SU-DHL-6 (cell line): ENCODE measurements at regions not wholly inside any gene's neighbourhood (a gene's known extent, or its start where the extent isn't known, plus 50 kb on each side); places are given as distances from the start of the nearest gene placed in this dataset.

Experiments used
- H2AFZ ChIP-seq: fragments of 200-600 bp; sonication (generic); 2 replicates; pipeline ENCODE4 v1.6.1; 2014; ENCODE audit warnings: low read depth, mild to moderate bottlenecking, moderate library complexity, mixed read lengths, antibody characterized with exemption, low read length; ENCODE audit not compliant: severe bottlenecking
- H3F3A ChIP-seq: fragments of 200-600 bp; shearing (Covaris generic); 2 replicates; pipeline ENCODE4 v1.6.0; 2016; ENCODE audit warnings: antibody characterized with exemption, mild to moderate bottlenecking; ENCODE audit not compliant: insufficient read depth
- H3K27ac ChIP-seq: fragments of 200-600 bp; sonication (generic); 2 replicates; pipeline ENCODE4 v1.5.1; 2016; ENCODE audit warnings: low read depth, mild to moderate bottlenecking, low read length, moderate library complexity, mixed read lengths
- H3K27me3 ChIP-seq: fragments of 200-600 bp; sonication (generic), shearing (Covaris generic); 2 replicates; pipeline ENCODE4 v1.6.0; 2014; ENCODE audit warnings: mild to moderate bottlenecking, low read length
- H3K36me3 ChIP-seq: fragments of 200-600 bp; sonication (generic); 2 replicates; pipeline ENCODE4 v1.6.1; 2014; ENCODE audit warnings: mild to moderate bottlenecking, low read length, mixed read lengths
- H3K4me2 ChIP-seq: fragments of 300-600, 200-600 bp; shearing (Covaris generic), sonication (generic); 2 replicates; pipeline ENCODE4 v1.6.0; 2014; ENCODE audit warnings: low read length, low read depth, mild to moderate bottlenecking; ENCODE audit not compliant: poor library complexity, severe bottlenecking
- H3K4me3 ChIP-seq: fragments of 200-600 bp; sonication (generic); 2 replicates; pipeline ENCODE4 v1.5.1; 2014; ENCODE audit warnings: antibody characterized with exemption, low read length, mild to moderate bottlenecking, mixed read lengths; ENCODE audit not compliant: insufficient read depth, poor library complexity, severe bottlenecking
- H3K79me2 ChIP-seq: fragments of 200-600 bp; sonication (generic); 2 replicates; pipeline ENCODE4 v1.6.1; 2014; ENCODE audit warnings: mild to moderate bottlenecking, low read length, moderate library complexity; ENCODE audit not compliant: insufficient read depth
- H3K9ac ChIP-seq: fragments of 200-600 bp; sonication (generic); 2 replicates; pipeline ENCODE4 v1.7.0; 2014; ENCODE audit warnings: mild to moderate bottlenecking, low read length
- H3K9me2 ChIP-seq: fragments of 200-600 bp; sonication (generic); replicated peaks from 2 replicates; pipeline ENCODE4 v1.6.1; 2014; ENCODE audit warnings: low read length; ENCODE audit not compliant: insufficient read depth
- H3K9me3 ChIP-seq: fragments of 200-600 bp; sonication (generic); 2 replicates; pipeline ENCODE4 v1.6.1; 2014; ENCODE audit warnings: low read length, mixed read lengths; ENCODE audit not compliant: insufficient read depth
- H4K20me1 ChIP-seq: fragments of 200-600 bp; sonication (generic); 2 replicates; pipeline ENCODE4 v1.6.1; 2014; ENCODE audit warnings: low read depth, mild to moderate bottlenecking, antibody characterized with exemption, low read length, moderate library complexity, mixed read lengths
- EZH2phosphoT487 ChIP-seq: fragments of 200-600 bp; sonication (generic), shearing (Covaris generic); conservative IDR thresholded peaks from 2 replicates; pipeline ENCODE4 v1.6.1; 2018; ENCODE audit warnings: mild to moderate bottlenecking, antibody characterized with exemption, low read length, moderate library complexity, mixed read lengths
- TF ChIP-seq, protein P1 (sequence below): fragments of 200-600 bp; sonication (generic); IDR thresholded peaks from one replicate; pipeline ENCODE4 v1.5.1; 2017; ENCODE audit warnings: antibody characterized with exemption, mild to moderate bottlenecking, low read length, moderate library complexity; ENCODE audit not compliant: insufficient read depth, poor library complexity, severe bottlenecking

DNA sequence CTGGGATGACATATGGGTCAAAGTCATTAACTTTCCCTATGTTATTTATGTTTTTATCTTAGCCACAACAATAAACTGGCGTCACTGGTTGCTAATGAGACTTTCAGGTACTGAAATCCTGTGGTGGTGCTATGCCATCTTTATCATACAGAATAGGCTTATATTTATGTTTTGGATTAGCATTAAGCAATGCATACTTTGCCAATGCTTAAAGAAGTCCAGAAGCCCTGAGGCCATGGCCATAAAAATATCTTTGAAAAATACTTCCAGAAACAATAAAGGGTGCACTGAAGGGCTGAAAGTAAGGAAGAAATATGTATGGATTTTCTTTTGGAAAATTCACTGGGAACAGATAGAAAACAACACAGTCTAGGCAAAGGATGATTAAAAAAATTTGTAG, 304.6 kb upstream of the SLC10A2 start:
- Histone ChIP-seq H3K9ac (no peak overlapping the region), H3K4me2 (no peak overlapping the region), H4K20me1 (no peaks in the 10 kb centered on the region), H2AFZ (no peak overlapping the region), H3K79me2 (no peaks in the 10 kb centered on the region), H3K9me3 (no peaks in the 10 kb centered on the region), H3K27ac (no peak overlapping the region), H3K36me3 (no peaks in the 10 kb centered on the region), H3K9me2 (no peaks in the 10 kb centered on the region), H3K4me3 (no peak overlapping the region), H3F3A (no peaks in the 10 kb centered on the region), H3K27me3 (no peaks in the 10 kb centered on the region)
- TF ChIP-seq, protein P1, sequence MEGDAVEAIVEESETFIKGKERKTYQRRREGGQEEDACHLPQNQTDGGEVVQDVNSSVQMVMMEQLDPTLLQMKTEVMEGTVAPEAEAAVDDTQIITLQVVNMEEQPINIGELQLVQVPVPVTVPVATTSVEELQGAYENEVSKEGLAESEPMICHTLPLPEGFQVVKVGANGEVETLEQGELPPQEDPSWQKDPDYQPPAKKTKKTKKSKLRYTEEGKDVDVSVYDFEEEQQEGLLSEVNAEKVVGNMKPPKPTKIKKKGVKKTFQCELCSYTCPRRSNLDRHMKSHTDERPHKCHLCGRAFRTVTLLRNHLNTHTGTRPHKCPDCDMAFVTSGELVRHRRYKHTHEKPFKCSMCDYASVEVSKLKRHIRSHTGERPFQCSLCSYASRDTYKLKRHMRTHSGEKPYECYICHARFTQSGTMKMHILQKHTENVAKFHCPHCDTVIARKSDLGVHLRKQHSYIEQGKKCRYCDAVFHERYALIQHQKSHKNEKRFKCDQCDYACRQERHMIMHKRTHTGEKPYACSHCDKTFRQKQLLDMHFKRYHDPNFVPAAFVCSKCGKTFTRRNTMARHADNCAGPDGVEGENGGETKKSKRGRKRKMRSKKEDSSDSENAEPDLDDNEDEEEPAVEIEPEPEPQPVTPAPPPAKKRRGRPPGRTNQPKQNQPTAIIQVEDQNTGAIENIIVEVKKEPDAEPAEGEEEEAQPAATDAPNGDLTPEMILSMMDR: no peak
- no peak for TF ChIP-seq EZH2phosphoT487

DNA sequence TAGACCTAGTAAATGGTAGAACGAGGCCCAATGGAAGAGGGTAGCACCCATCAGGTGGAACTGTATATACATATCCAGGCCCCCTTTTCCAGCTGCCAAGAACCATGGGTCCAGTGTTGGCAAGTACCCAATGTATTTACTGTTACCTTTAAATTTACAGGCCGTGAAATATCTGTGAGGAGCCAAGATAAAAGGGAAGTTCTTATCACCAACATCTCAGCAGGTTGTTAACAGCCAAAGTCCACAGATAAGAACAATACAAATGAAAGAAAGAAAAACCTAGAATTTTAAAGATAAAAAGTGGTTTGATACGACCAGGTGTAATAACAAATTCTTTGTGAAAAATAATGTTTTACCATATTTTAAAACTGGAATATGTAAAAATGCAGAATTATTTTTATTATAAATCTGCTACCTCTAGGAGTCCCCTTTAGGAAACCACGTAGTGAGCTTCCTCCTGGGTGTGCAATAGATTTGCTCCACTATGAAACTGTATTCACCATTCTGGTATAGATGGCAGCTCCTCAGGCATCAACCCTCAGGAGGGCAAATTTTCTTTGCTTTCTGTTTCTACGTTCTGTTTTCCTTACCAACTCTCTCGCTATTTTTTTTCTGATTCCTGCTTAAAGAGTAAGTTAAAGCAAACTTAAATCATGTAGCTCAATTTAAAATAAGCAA, 292.2 kb upstream of the SLC10A2 start:
- no peak overlapping the region for H2AFZ ChIP-seq
- no peaks in the 10 kb centered on the region for H3K79me2 ChIP-seq
- no peak overlapping the region for H3K4me2 ChIP-seq
- H3K27me3 ChIP-seq: no peaks in the 10 kb centered on the region
- no peak overlapping the region for H3K4me3 ChIP-seq
- no peaks in the 10 kb centered on the region for H3K9me3 ChIP-seq
- no peaks in the 10 kb centered on the region for H3K36me3 ChIP-seq
- no peak overlapping the region for H3K9ac ChIP-seq
- no peaks in the 10 kb centered on the region for H3K9me2 ChIP-seq
- H3K27ac ChIP-seq: no peak overlapping the region
- H4K20me1 ChIP-seq: no peaks in the 10 kb centered on the region
- no peaks in the 10 kb centered on the region for H3F3A ChIP-seq
- no peak for TF ChIP-seq EZH2phosphoT487
- TF ChIP-seq, protein P1: no peak

GRCh38 chr13:103356226-103356864, 290.1 kb upstream of the SLC10A2 start:
- Histone ChIP-seq H4K20me1 (no peaks in the 10 kb centered on the region), H3K9me2 (no peaks in the 10 kb centered on the region; the same call in 1 of the 2 replicates), H3K4me2 (no peak overlapping the region), H3K36me3 (no peaks in the 10 kb centered on the region), H3K27ac (no peak overlapping the region), H3K79me2 (no peaks in the 10 kb centered on the region), H3K9me3 (no peaks in the 10 kb centered on the region), H2AFZ (no peak overlapping the region), H3K27me3 (no peaks in the 10 kb centered on the region), H3K4me3 (no peak overlapping the region), H3K9ac (no peak overlapping the region), H3F3A (no peaks in the 10 kb centered on the region)
- no peak for TF ChIP-seq EZH2phosphoT487
- TF ChIP-seq, protein P1: no peak
